Keratinocyte (primary cell): ENCODE measurements at regions not wholly inside any gene's neighbourhood (a gene's known extent, or its start where the extent isn't known, plus 50 kb on each side); places are given as distances from the start of the nearest gene placed in this dataset.
A peak's percentile ranks its signal among the peaks of the same experiment; 100 is the strongest.
"Not testable (repeated sequence)": the region's sequence is repeated elsewhere in the genome, so short reads cannot be mapped to it uniquely, and the experiment has no call there.

ENCODE experiments used
- DNase-seq: peaks from one replicate; pipeline ENCODE4 v3.0.0-alpha.2; 2011; ENCODE audit warnings: low read depth, missing footprints, low spot score
- FAIRE-seq: peaks from 2 replicates; lab custom pipeline; 2011; peaks lifted over from hg19 to GRCh38; lab: Jason Lieb, UNC
- H2AFZ ChIP-seq: 2 replicates; pipeline ENCODE4 v1.6.0; 2012; ENCODE audit warnings: low read length, control low read depth, inconsistent platforms; ENCODE audit not compliant: control insufficient read depth
- H3K27ac ChIP-seq: 2 replicates; pipeline ENCODE4 v1.5.1; 2011; ENCODE audit warnings: low read length; ENCODE audit not compliant: control insufficient read depth, insufficient read depth
- H3K27me3 ChIP-seq: 3 replicates; pipeline ENCODE4 v1.6.0; 2011; ENCODE audit warnings: low read length; ENCODE audit not compliant: control insufficient read depth, insufficient read depth; ENCODE audit errors: extremely low read depth
- H3K36me3 ChIP-seq, 2 experiments: 2 replicates in 1 of 2; 3 replicates in 1 of 2; pipeline ENCODE4 v1.5.1; 2011; ENCODE audit warnings: low read length in 2 of 2, mild to moderate bottlenecking in 1 of 2; ENCODE audit not compliant: control insufficient read depth in 2 of 2, insufficient read depth in 2 of 2; ENCODE audit errors: extremely low read depth in 1 of 2
- H3K4me1 ChIP-seq: 3 replicates; pipeline ENCODE4 v1.5.1; 2011; ENCODE audit warnings: low read length; ENCODE audit not compliant: control insufficient read depth, insufficient read depth; ENCODE audit errors: extremely low read depth
- H3K4me2 ChIP-seq: 3 replicates; pipeline ENCODE4 v1.6.0; 2011; ENCODE audit warnings: low read depth, low read length; ENCODE audit not compliant: control insufficient read depth, insufficient read depth; ENCODE audit errors: extremely low read depth
- H3K4me3 ChIP-seq, 3 experiments: fragments of 200-600 bp in 1 of 3; sonication (generic) in 1 of 3; 2 replicates in 2 of 3; 3 replicates in 1 of 3; pipeline ENCODE4 v1.5.1; 2011 to 2016; ENCODE audit warnings: low read length in 3 of 3, mild to moderate bottlenecking in 3 of 3, control low read depth in 2 of 3, inconsistent platforms in 1 of 3, low read depth in 1 of 3, mixed read lengths in 1 of 3, mixed run types in 1 of 3, moderate library complexity in 1 of 3; ENCODE audit not compliant: control insufficient read depth in 2 of 3, insufficient read depth in 2 of 3; ENCODE audit errors: extremely low read depth in 1 of 3
- H3K79me2 ChIP-seq: 2 replicates; pipeline ENCODE4 v1.6.0; 2012; ENCODE audit warnings: low read length; ENCODE audit not compliant: control insufficient read depth, insufficient read depth
- H3K9ac ChIP-seq: 3 replicates; pipeline ENCODE4 v1.6.0; 2011; ENCODE audit warnings: low read length; ENCODE audit not compliant: control insufficient read depth, insufficient read depth; ENCODE audit errors: extremely low read depth
- H3K9me1 ChIP-seq: 3 replicates; pipeline ENCODE4 v1.6.0; 2011; ENCODE audit warnings: low read length; ENCODE audit not compliant: control insufficient read depth, insufficient read depth; ENCODE audit errors: extremely low read depth
- H3K9me3 ChIP-seq: 2 replicates; pipeline ENCODE4 v1.5.1; 2012; ENCODE audit warnings: low read depth, low read length; ENCODE audit not compliant: control insufficient read depth
- H4K20me1 ChIP-seq: 3 replicates; pipeline ENCODE4 v1.6.0; 2011; ENCODE audit warnings: low read length; ENCODE audit not compliant: control insufficient read depth, insufficient read depth; ENCODE audit errors: extremely low read depth
- EZH2 ChIP-seq: IDR thresholded peaks from one replicate; pipeline ENCODE4 v1.6.1; 2012; ENCODE audit warnings: inconsistent platforms, mild to moderate bottlenecking, low read length, moderate library complexity
- dilution Hi-C: fragments of 300-500 bp; cut with MboI; formaldehyde crosslinking; loops from one replicate; pipeline ENCODE4 v1.7.0; 2020; ENCODE audit warnings: low sequenced_read_pairs; ENCODE audit not compliant: extremely low pct_ligation_motif_present
- TF ChIP-seq, protein P1 (sequence below), 3 experiments: IDR thresholded peaks in 1 of 3; conservative IDR thresholded peaks in 1 of 3; optimal IDR thresholded peaks in 1 of 3; 2 replicates in 2 of 3; 3 replicates in 1 of 3; pipeline versions ENCODE3 to v1.5.1; 2011; ENCODE audit warnings: low read length in 3 of 3, mild to moderate bottlenecking in 3 of 3, moderate library complexity in 2 of 3, control low read depth in 1 of 3, inconsistent platforms in 1 of 3; ENCODE audit not compliant: insufficient read depth in 2 of 3; ENCODE audit errors: extremely low read depth in 1 of 3

DNA sequence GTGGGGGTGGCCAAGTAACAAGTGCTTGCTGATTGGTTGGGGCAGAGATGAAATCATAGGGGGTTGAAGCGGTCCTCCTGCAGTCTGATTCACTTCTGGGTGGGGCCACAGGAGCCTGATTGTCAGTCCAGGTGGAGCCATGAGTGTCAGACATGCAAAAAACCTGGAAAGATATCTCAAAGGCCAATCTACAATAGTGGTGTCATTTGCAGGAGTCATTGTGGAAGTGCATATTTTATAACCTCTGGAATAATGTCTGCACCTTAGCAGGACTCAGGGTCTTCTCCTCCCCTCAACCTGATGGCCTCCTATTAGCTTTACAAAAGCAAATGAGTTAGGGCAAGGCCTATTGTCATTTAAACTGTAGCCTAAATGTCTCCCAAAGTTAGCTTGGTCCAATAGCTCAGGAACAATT, 241.4 kb downstream of the NUAK1 start:
- Histone ChIP-seq H3K4me2 (peak overlapping the region; percentile 18), H3K4me1 (peaks cover 22% of the 10 kb centered on the region), H3K79me2 (no peaks in the 10 kb centered on the region), H3K9ac (no peak overlapping the region), H3K27ac (no peak overlapping the region), H3K9me3 (no peaks in the 10 kb centered on the region), H3K9me1 (no peaks in the 10 kb centered on the region), H3K27me3 (no peaks in the 10 kb centered on the region), H3K36me3 (no peaks in the 10 kb centered on the region), H3K4me3 (no peak overlapping the region), H4K20me1 (no peaks in the 10 kb centered on the region), H2AFZ (no peak overlapping the region)
- dilution Hi-C loops: no loop called here
- peak; percentile 25 for DNase-seq
- TF ChIP-seq, protein P1, sequence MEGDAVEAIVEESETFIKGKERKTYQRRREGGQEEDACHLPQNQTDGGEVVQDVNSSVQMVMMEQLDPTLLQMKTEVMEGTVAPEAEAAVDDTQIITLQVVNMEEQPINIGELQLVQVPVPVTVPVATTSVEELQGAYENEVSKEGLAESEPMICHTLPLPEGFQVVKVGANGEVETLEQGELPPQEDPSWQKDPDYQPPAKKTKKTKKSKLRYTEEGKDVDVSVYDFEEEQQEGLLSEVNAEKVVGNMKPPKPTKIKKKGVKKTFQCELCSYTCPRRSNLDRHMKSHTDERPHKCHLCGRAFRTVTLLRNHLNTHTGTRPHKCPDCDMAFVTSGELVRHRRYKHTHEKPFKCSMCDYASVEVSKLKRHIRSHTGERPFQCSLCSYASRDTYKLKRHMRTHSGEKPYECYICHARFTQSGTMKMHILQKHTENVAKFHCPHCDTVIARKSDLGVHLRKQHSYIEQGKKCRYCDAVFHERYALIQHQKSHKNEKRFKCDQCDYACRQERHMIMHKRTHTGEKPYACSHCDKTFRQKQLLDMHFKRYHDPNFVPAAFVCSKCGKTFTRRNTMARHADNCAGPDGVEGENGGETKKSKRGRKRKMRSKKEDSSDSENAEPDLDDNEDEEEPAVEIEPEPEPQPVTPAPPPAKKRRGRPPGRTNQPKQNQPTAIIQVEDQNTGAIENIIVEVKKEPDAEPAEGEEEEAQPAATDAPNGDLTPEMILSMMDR (optimal IDR thresholded peaks at IDR 0.05 in 1 of 3, IDR thresholded peaks at IDR 0.05 in 1 of 3, conservative IDR thresholded peaks at IDR 0.05 in 1 of 3; ENCODE audit: extremely low read depth in 1 of 3, insufficient read depth in 2 of 3, low read length in 3 of 3): no peak
- TF ChIP-seq EZH2: no peak
- FAIRE-seq: peak; percentile 67

DNA sequence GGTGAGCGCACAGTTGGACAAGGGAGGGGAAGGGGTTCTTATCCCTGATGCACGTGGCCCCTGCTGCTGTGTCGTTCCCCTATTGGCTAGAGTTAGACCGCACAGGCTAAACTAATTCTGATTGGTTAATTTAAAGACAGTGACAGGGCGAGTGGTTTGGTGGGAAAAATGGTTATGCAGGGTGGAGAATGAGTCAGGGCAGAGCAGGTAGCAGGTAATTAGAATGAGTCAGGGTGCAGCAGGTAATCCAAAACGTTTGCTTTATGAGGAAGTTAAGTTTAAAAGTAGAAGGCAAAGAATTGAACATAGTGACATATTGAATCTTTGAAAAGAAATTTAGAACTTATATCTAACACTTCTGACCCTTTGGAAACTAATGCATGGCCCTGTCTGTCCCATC, 240.5 kb downstream of the NUAK1 start:
- H3K79me2 ChIP-seq, H4K20me1 ChIP-seq, DNase-seq, H3K27me3 ChIP-seq, H3K9ac ChIP-seq, H2AFZ ChIP-seq, H3K36me3 ChIP-seq, H3K4me2 ChIP-seq, H3K9me1 ChIP-seq, H3K4me3 ChIP-seq, H3K9me3 ChIP-seq, dilution Hi-C loops, H3K27ac ChIP-seq: not testable (repeated sequence)
- peak; percentile 66 for FAIRE-seq
- H3K4me1 ChIP-seq: peaks cover 22% of the 10 kb centered on the region

DNA sequence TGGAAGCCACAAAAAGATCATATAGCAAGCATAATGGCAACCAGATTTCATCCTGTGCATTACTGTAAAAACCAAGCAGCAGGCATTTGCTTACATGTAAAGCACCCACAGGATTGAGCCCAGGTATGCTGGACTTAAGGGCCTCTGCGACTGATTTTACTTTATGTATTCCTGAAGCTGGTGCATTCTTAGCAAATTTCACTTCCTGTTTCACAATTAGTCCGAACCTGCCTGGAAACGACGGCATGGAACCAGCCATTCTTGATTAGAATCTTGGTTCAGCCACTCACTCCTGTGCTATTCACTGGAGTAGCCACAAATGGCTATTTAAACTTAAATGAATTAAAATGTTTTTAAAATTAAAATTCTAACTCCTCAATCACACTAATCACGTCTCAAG, 239.2 kb downstream of the NUAK1 start:
- dilution Hi-C loops: no loop called here
- TF ChIP-seq EZH2: no peak
- TF ChIP-seq, protein P1 (optimal IDR thresholded peaks at IDR 0.05 in 1 of 3, IDR thresholded peaks at IDR 0.05 in 1 of 3, conservative IDR thresholded peaks at IDR 0.05 in 1 of 3; ENCODE audit: extremely low read depth in 1 of 3, insufficient read depth in 2 of 3, low read length in 3 of 3): no peak
- H3K27me3 ChIP-seq: no peaks in the 10 kb centered on the region
- H2AFZ ChIP-seq: peak overlapping the region; percentile 73
- no peaks in the 10 kb centered on the region for H3K9me3 ChIP-seq
- no peaks in the 10 kb centered on the region for H3K9me1 ChIP-seq
- H3K36me3 ChIP-seq: no peaks in the 10 kb centered on the region
- peak; percentile 66 for FAIRE-seq
- peaks cover 22% of the 10 kb centered on the region for H3K4me1 ChIP-seq
- H3K9ac ChIP-seq: no peak overlapping the region
- no peaks in the 10 kb centered on the region for H4K20me1 ChIP-seq
- H3K4me2 ChIP-seq: no peak overlapping the region
- no peaks in the 10 kb centered on the region for H3K79me2 ChIP-seq
- no peak for DNase-seq
- no peak overlapping the region for H3K27ac ChIP-seq
- no peak overlapping the region for H3K4me3 ChIP-seq
